K562 (cell line): ENCODE measurements at regions not wholly inside any gene's neighbourhood (a gene's known extent, or its start where the extent isn't known, plus 50 kb on each side); places are given as distances from the start of the nearest gene placed in this dataset.

Experiments
- ATAC-seq: fragments of 200-7000 bp; cut with Tn5 transposase; 3 replicates; pipeline ENCODE4 v1.9.1; 2020; ENCODE audit warnings: moderate library complexity
- BruUV-seq: library from RNA; stranded (reverse); fragments of 400-500 nt; replicated peaks from 2 replicates; lab custom pipeline; 2021; lab: Mats Ljungman, UMichigan
- CTCF ChIA-PET: fragments of 300-600 bp; formaldehyde crosslinking; extraction: SDS; loops from one replicate; lab custom pipeline; 2021; ENCODE audit warnings: low intra/inter-chr PET ratio; lab: Yijun Ruan, JAX
- POLR2A ChIA-PET: fragments of 300-600, 350-650 bp; sonication (Branson Sonifier 250); formaldehyde crosslinking; extraction: SDS; loops from one replicate; lab custom pipeline; 2021; ENCODE audit warnings: antibody characterized with exemption, inconsistent platforms; lab: Yijun Ruan, JAX
- DNase-seq, 4 experiments: peaks; one replicate each; pipeline versions ENCODE4 v3.0.0 to v3.0.0-alpha.2; 2011 to 2018; ENCODE audit warnings: low spot score in 3 of 4, mixed read lengths in 3 of 4; ENCODE audit errors: extremely low read depth in 1 of 4
- FAIRE-seq: peaks from 2 replicates; lab custom pipeline; 2011; peaks lifted over from hg19 to GRCh38; lab: Jason Lieb, UNC
- H2AFZ ChIP-seq: 2 replicates; pipeline ENCODE4 v1.6.0; 2011; ENCODE audit warnings: low read depth, low read length, control low read depth, inconsistent platforms
- H3K27ac ChIP-seq: fragments of 200-600 bp; 3 replicates; pipeline ENCODE4 v1.8.0; 2011; ENCODE audit warnings: low read depth, mild to moderate bottlenecking, control low read depth, inconsistent platforms, low read length, moderate library complexity, mixed read lengths; ENCODE audit errors: extremely low read depth
- H3K27me3 ChIP-seq, 2 experiments: fragments of 300-600 bp in 1 of 2; 2 replicates in 1 of 2; 3 replicates in 1 of 2; pipeline versions ENCODE4 v1.6.0 to v1.8.0; 2011; ENCODE audit warnings: inconsistent platforms in 2 of 2, low read length in 2 of 2, mild to moderate bottlenecking in 1 of 2, mixed read lengths in 1 of 2, moderate library complexity in 1 of 2; ENCODE audit not compliant: control insufficient read depth in 2 of 2, insufficient read depth in 2 of 2
- H3K36me3 ChIP-seq: fragments of 300-600 bp; 3 replicates; pipeline ENCODE4 v1.8.0; 2011; ENCODE audit warnings: mild to moderate bottlenecking, low read length, inconsistent platforms; ENCODE audit not compliant: control insufficient read depth, insufficient read depth
- H3K4me1 ChIP-seq, 2 experiments: fragments of 200-600 bp in 1 of 2; replicated peaks in 1 of 2; 2 replicates in 1 of 2; 3 replicates in 1 of 2; pipeline versions ENCODE4 v1.5.1 to v1.8.0; 2011; ENCODE audit warnings: inconsistent platforms in 2 of 2, low read length in 2 of 2, mild to moderate bottlenecking in 1 of 2, mixed read lengths in 1 of 2, moderate library complexity in 1 of 2; ENCODE audit not compliant: control insufficient read depth in 2 of 2, insufficient read depth in 2 of 2
- H3K4me2 ChIP-seq: 2 replicates; pipeline ENCODE4 v1.6.1; 2011; ENCODE audit warnings: low read length, control low read depth, inconsistent platforms, mixed read lengths; ENCODE audit not compliant: insufficient read depth
- H3K4me3 ChIP-seq: fragments of 200-600 bp; sonication (generic), shearing (Covaris generic); 2 replicates; pipeline ENCODE4 v1.5.1; 2016; ENCODE audit warnings: control low read depth, inconsistent platforms
- H3K79me2 ChIP-seq: fragments of 200-600 bp; 3 replicates; pipeline ENCODE4 v1.8.0; 2011; ENCODE audit warnings: low read length, inconsistent platforms; ENCODE audit not compliant: control insufficient read depth, insufficient read depth
- H3K9ac ChIP-seq, 2 experiments: 2 replicates each; pipeline versions ENCODE4 v1.6.0 to v1.6.1; 2011; ENCODE audit warnings: low read depth in 2 of 2, low read length in 2 of 2, control low read depth in 1 of 2, inconsistent platforms in 1 of 2, mild to moderate bottlenecking in 1 of 2, mixed read lengths in 1 of 2; ENCODE audit not compliant: insufficient read depth in 1 of 2
- H3K9me1 ChIP-seq: one replicate; pipeline ENCODE4 v1.6.0; 2011; ENCODE audit warnings: inconsistent platforms, mild to moderate bottlenecking, low read length, moderate library complexity; ENCODE audit not compliant: control insufficient read depth, insufficient read depth
- H3K9me3 ChIP-seq: replicated peaks from 2 replicates; pipeline ENCODE4 v1.5.1; 2011; ENCODE audit warnings: low read depth, low read length, inconsistent platforms; ENCODE audit not compliant: control insufficient read depth, insufficient read depth
- H4K20me1 ChIP-seq: replicated peaks from 2 replicates; pipeline ENCODE4 v1.6.1; 2011; ENCODE audit warnings: low read length, inconsistent platforms, mixed read lengths; ENCODE audit not compliant: control insufficient read depth, insufficient read depth
- CCNT2 ChIP-seq: IDR thresholded peaks from 2 replicates; pipeline ENCODE4 v1.6.1; 2011; ENCODE audit warnings: borderline replicate concordance, low read depth, mild to moderate bottlenecking, moderate library complexity, mixed read lengths, low read length; ENCODE audit not compliant: insufficient read length; ENCODE audit errors: extremely low read depth
- KLF6 ChIP-seq: fragments of 250-450 bp; sonication (Bioruptor Pico); IDR thresholded peaks from 2 replicates; pipeline ENCODE4 v1.4.0; 2020; ENCODE audit warnings: mild to moderate bottlenecking, moderate library complexity, borderline replicate concordance
- MLLT1 ChIP-seq, 2 experiments: fragments of 450-650 bp; IDR thresholded peaks; 2 replicates each; pipeline ENCODE4 v1.6.1; 2016
- ZKSCAN8 ChIP-seq: fragments of 200-800 bp; sonication (Bioruptor generic); IDR thresholded peaks from 2 replicates; pipeline ENCODE4 v1.6.1; 2016; ENCODE audit warnings: missing genetic modification characterization, missing compliant biosample characterization
- ZNF143 ChIP-seq: sonication (generic); formaldehyde crosslinking; IDR thresholded peaks from 2 replicates; pipeline ENCODE4 v1.9.0; 2022; ENCODE audit warnings: mild to moderate bottlenecking, missing genetic modification reagents
- in situ Hi-C: fragments of 300-500 bp; cut with MboI; formaldehyde crosslinking; loops from 4 replicates; pipeline ENCODE4 v1.15.0; 2018; ENCODE audit warnings: inconsistent platforms, mixed read lengths
- intact Hi-C: fragments of 100-400 bp; cut with micrococcal nuclease; formaldehyde crosslinking; loops from 2 replicates; pipeline ENCODE4 v1.14.2; 2022

DNA sequence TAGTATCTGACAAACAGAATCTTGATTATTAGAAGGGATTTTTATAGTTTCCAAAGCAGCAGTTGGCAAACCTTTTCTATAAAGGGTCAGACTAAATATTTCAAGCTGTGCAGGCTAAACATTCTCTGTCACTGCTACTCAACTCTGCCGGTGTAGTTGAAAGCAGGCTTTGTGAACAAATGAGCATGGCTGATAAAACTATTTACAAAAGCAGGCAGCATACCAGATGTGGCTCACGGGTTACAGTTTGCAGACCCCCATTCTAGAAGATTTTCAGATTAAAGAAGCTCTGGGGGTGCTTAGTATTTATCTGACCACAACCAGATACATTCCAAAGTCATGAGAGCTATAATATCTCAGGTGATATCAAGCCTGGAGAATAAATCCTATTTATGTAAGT is 1017.5 kb downstream of the SORCS1 start (continued):
- TF ChIP-seq MLLT1 (IDR thresholded peaks at IDR 0.05) (no peak), ZKSCAN8 (CRISPR knock-in tag) (no peak)
- TF ChIP-seq, all 486 proteins: peak for 0

- no peaks in the 10 kb centered on the region for H3K79me2 ChIP-seq
- TF ChIP-seq ZNF143 (CRISPR knock-in tag) (no peak), CCNT2 (no peak), KLF6 (no peak)
- TF ChIP-seq, all 486 proteins: peak for 0
- BruUV-seq: no TSS peak
- Histone ChIP-seq H3K9ac (no peak overlapping the region), H4K20me1 (no peaks in the 10 kb centered on the region), H3K4me3 (no peak overlapping the region), H3K4me2 (no peak overlapping the region), H3K4me1 (no peaks in the 10 kb centered on the region), H3K27me3 (no peaks in the 10 kb centered on the region), H3K9me3 (no peaks in the 10 kb centered on the region), H3K36me3 (no peaks in the 10 kb centered on the region), H3K27ac (no peak overlapping the region), H2AFZ (no peak overlapping the region), H3K9me1 (no peaks in the 10 kb centered on the region)
- ATAC-seq (no peak), FAIRE-seq (no peak), DNase-seq (no peak)
- intact Hi-C loops: no loop called here
- in situ Hi-C loops: no loop called here
- CTCF ChIA-PET: no interaction called here
- POLR2A ChIA-PET: no interaction called here
Observed at GRCh38 chr10:106139915-106140314, 1024.6 kb downstream of the SORCS1 start.
